WTC11 (cell line): ENCODE measurements at regions not wholly inside any gene's neighbourhood (a gene's known extent, or its start where the extent isn't known, plus 50 kb on each side); places are given as distances from the start of the nearest gene placed in this dataset.

ENCODE experiments used
- CTCF ChIP-seq: fragments of 200-600 bp; IDR thresholded peaks from 2 replicates; pipeline ENCODE4 v1.8.0; 2022; ENCODE audit warnings: antibody characterized with exemption
- HMGA2 ChIP-seq: fragments of 250-450 bp; sonication (Bioruptor Pico); IDR thresholded peaks from 2 replicates; pipeline ENCODE4 v1.4.0; 2021; ENCODE audit warnings: mild to moderate bottlenecking, moderate library complexity

- TF ChIP-seq CTCF (no peak), HMGA2 (no peak)
Measured at GRCh38 chr5:39506211-39506610, 81.4 kb upstream of the DAB2 start.
